Mesenchymal stem cell (in vitro differentiated cells and primary cell): ENCODE measurements at regions not wholly inside any gene's neighbourhood (a gene's known extent, or its start where the extent isn't known, plus 50 kb on each side); places are given as distances from the start of the nearest gene placed in this dataset.

Experiments
- DNase-seq: peaks from one replicate; pipeline ENCODE4 v3.0.0-alpha.2; 2013
- H2AFZ ChIP-seq: one replicate; pipeline ENCODE4 v1.6.1; 2013; ENCODE audit warnings: low read depth, mild to moderate bottlenecking, control low read depth, inconsistent platforms, low read length, moderate library complexity
- H2AK5ac ChIP-seq: 2 replicates; pipeline ENCODE4 v1.6.1; 2013; ENCODE audit warnings: low read length, moderate library complexity, mild to moderate bottlenecking, inconsistent platforms; ENCODE audit not compliant: severe bottlenecking
- H2BK120ac ChIP-seq: one replicate; pipeline ENCODE4 v1.6.1; 2013; ENCODE audit warnings: low read depth, mild to moderate bottlenecking, inconsistent platforms, low read length, moderate library complexity
- H2BK12ac ChIP-seq, 2 experiments: one replicate each; pipeline ENCODE4 v1.6.1; 2013; ENCODE audit warnings: inconsistent platforms in 2 of 2, low read length in 2 of 2, mild to moderate bottlenecking in 2 of 2, moderate library complexity in 2 of 2, control low read depth in 1 of 2
- H2BK15ac ChIP-seq: one replicate; pipeline ENCODE4 v1.6.1; 2013; ENCODE audit warnings: mild to moderate bottlenecking, low read depth, inconsistent platforms; ENCODE audit not compliant: poor library complexity, severe bottlenecking
- H2BK5ac ChIP-seq: 2 replicates; pipeline ENCODE4 v1.6.1; 2013; ENCODE audit warnings: low read depth, mild to moderate bottlenecking, low read length, control low read depth, inconsistent platforms; ENCODE audit not compliant: poor library complexity, severe bottlenecking
- H3K14ac ChIP-seq, 2 experiments: one replicate each; pipeline ENCODE4 v1.6.1; 2013; ENCODE audit warnings: inconsistent platforms in 2 of 2, low read length in 2 of 2, control low read depth in 1 of 2, mild to moderate bottlenecking in 1 of 2, moderate library complexity in 1 of 2
- H3K18ac ChIP-seq, 2 experiments: one replicate each; pipeline ENCODE4 v1.6.1; 2013; ENCODE audit warnings: inconsistent platforms in 2 of 2, low read length in 2 of 2, control low read depth in 1 of 2, low read depth in 1 of 2, mild to moderate bottlenecking in 1 of 2
- H3K23ac ChIP-seq, 2 experiments: one replicate each; pipeline ENCODE4 v1.6.1; 2013; ENCODE audit warnings: inconsistent platforms in 2 of 2, low read length in 2 of 2, mild to moderate bottlenecking in 2 of 2, moderate library complexity in 2 of 2, control low read depth in 1 of 2
- H3K27ac ChIP-seq: 2 replicates; pipeline ENCODE4 v1.5.1; 2013; ENCODE audit warnings: mild to moderate bottlenecking, moderate library complexity, low read length, control low read depth, inconsistent platforms; ENCODE audit not compliant: poor library complexity, severe bottlenecking
- H3K27me3 ChIP-seq, 2 experiments: 2 replicates each; pipeline versions ENCODE4 v1.6.1 to v1.7.0; 2013; ENCODE audit warnings: low read length in 2 of 2, mild to moderate bottlenecking in 2 of 2, moderate library complexity in 2 of 2, control low read depth in 1 of 2, inconsistent platforms in 1 of 2; ENCODE audit not compliant: control insufficient read depth in 1 of 2, insufficient read depth in 1 of 2
- H3K36me3 ChIP-seq, 2 experiments: 2 replicates each; pipeline versions ENCODE4 v1.6.1 to v1.7.0; 2013; ENCODE audit warnings: low read length in 2 of 2, control low read depth in 1 of 2, inconsistent platforms in 1 of 2, low read depth in 1 of 2, mild to moderate bottlenecking in 1 of 2; ENCODE audit not compliant: insufficient read depth in 2 of 2, control insufficient read depth in 1 of 2
- H3K4ac ChIP-seq, 2 experiments: one replicate each; pipeline ENCODE4 v1.6.1; 2013; ENCODE audit warnings: inconsistent platforms in 2 of 2, low read length in 2 of 2, mild to moderate bottlenecking in 2 of 2, moderate library complexity in 2 of 2, control low read depth in 1 of 2, low read depth in 1 of 2
- H3K4me1 ChIP-seq: 2 replicates; pipeline ENCODE4 v1.6.1; 2013; ENCODE audit warnings: low read depth, low read length, control low read depth; ENCODE audit not compliant: control insufficient read depth, insufficient read depth
- H3K4me2 ChIP-seq: 2 replicates; pipeline ENCODE4 v1.6.1; 2013; ENCODE audit warnings: low read length, mild to moderate bottlenecking, inconsistent platforms; ENCODE audit not compliant: poor library complexity, severe bottlenecking
- H3K4me3 ChIP-seq, 2 experiments: 2 replicates each; pipeline versions ENCODE4 v1.5.1 to v1.7.0; 2013; ENCODE audit warnings: low read length in 2 of 2, mild to moderate bottlenecking in 2 of 2, control low read depth in 1 of 2, low read depth in 1 of 2; ENCODE audit not compliant: insufficient read depth in 1 of 2
- H3K79me1 ChIP-seq: replicated peaks from 2 replicates; pipeline ENCODE4 v1.6.1; 2013; ENCODE audit warnings: mild to moderate bottlenecking, control low read depth, low read length, inconsistent platforms; ENCODE audit not compliant: poor library complexity, severe bottlenecking
- H3K9ac ChIP-seq: 2 replicates; pipeline ENCODE4 v1.7.0; 2013; ENCODE audit warnings: mild to moderate bottlenecking, low read length, moderate library complexity
- H3K9me3 ChIP-seq: 2 replicates; pipeline ENCODE4 v1.7.0; 2013; ENCODE audit warnings: mild to moderate bottlenecking, low read length; ENCODE audit not compliant: control insufficient read depth
- H4K8ac ChIP-seq: one replicate; pipeline ENCODE4 v1.6.1; 2013; ENCODE audit warnings: inconsistent platforms, mild to moderate bottlenecking, low read length, moderate library complexity
- H4K91ac ChIP-seq: one replicate; pipeline ENCODE4 v1.6.1; 2013; ENCODE audit warnings: mild to moderate bottlenecking, low read length, inconsistent platforms
- WGBS: methylation state at CpG from one replicate; pipeline ENCODE4 v1.1.7; 2013; ENCODE audit warnings: mixed read lengths; 5-methylcytosine and 5-hydroxymethylcytosine counted together

DNA sequence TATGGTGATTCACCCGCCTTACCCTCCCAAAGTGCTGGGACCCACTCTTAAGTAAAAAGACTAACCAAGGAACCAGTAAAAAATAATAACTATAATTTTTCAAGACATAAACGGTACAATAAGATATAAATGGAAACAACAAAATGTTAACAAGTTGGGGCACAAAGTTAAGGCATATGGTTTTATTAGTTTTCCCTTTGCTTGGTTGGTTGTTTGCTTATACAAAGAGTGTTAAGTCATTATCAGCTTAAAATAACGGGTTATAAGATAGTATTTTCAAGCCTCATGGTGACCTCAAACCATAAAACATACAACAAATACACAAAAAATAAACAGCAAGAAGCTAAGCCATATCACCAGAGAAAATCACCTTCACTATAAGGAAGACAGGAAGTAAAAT, 406.1 kb downstream of the SEC23A start:
- 81% methylated on average over 2 of the region's 3 CpGs for WGBS

DNA sequence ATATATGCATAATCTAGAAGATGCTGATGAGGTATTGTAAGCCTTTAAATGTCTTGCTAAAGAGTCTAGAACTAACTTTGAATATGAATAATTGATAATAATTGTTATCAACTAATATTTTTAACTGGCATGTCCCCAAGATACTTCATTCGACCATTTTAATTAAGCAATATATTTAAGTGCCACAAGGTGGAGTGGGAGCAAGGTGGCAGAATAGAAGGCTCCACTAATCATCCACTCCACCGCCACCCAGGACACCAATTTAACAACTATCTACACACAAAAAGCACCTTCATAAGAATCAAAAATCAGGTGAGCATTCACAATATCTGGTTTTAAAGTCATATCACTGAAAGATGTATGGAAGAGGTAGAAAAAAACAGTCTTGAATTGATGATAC, 409.6 kb downstream of the SEC23A start:
- Histone ChIP-seq H3K4me2 (no peak overlapping the region), H3K14ac (no peak overlapping the region), H3K4me3 (no peak overlapping the region), H3K79me1 (no peaks in the 10 kb centered on the region), H3K23ac (no peak overlapping the region), H4K8ac (no peak overlapping the region), H4K91ac (no peak overlapping the region), H3K36me3 (no peaks in the 10 kb centered on the region), H3K27ac (no peak overlapping the region), H2BK5ac (no peak overlapping the region), H3K27me3 (no peaks in the 10 kb centered on the region), H3K4me1 (no peaks in the 10 kb centered on the region), H2BK12ac (no peak overlapping the region), H3K9ac (no peak overlapping the region), H3K9me3 (peaks cover 14% of the 10 kb centered on the region), H2AK5ac (no peak overlapping the region), H2AFZ (no peak overlapping the region), H2BK120ac (no peak overlapping the region), H2BK15ac (no peak overlapping the region), H3K18ac (no peak overlapping the region), H3K4ac (no peak overlapping the region)
- 67% methylated on average over 2 of the region's 2 CpGs for WGBS
- no peak for DNase-seq

More for the DNA sequence above, 406.1 kb downstream of the SEC23A start:
- Histone ChIP-seq H3K18ac (no peak overlapping the region), H2AK5ac (no peak overlapping the region), H2BK120ac (no peak overlapping the region), H3K9ac (no peak overlapping the region), H2BK12ac (no peak overlapping the region), H3K14ac (no peak overlapping the region), H3K4me1 (no peaks in the 10 kb centered on the region), H3K4me2 (no peak overlapping the region), H3K4ac (no peak overlapping the region), H3K9me3 (peaks cover 14% of the 10 kb centered on the region), H3K23ac (no peak overlapping the region), H3K27ac (no peak overlapping the region), H3K36me3 (no peaks in the 10 kb centered on the region), H3K4me3 (no peak overlapping the region), H2AFZ (no peak overlapping the region), H2BK5ac (no peak overlapping the region), H4K91ac (no peak overlapping the region), H2BK15ac (no peak overlapping the region), H3K27me3 (no peaks in the 10 kb centered on the region), H3K79me1 (no peaks in the 10 kb centered on the region), H4K8ac (no peak overlapping the region)
- no peak for DNase-seq

DNA sequence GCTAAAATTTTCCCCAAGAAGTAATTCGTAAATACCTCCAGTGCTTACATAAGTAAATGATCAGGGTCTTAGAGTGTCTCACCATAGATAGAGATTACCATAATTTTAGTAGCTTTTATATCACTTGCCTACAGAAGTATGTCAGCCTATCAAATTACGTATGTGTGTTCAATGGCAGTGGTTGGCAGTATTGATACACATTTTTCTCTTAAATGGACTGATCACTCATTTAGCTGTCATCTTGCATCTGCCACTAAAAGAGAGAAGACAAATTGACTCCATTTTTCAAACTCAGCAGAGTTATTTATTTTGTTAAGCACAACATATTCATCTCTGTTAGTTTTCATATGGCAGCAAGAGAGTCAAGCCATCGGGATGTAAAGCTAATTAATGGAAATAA, 413.1 kb upstream of the CLEC14A start:
- no peak overlapping the region for H4K91ac ChIP-seq
- H3K14ac ChIP-seq: no peak overlapping the region
- no peak overlapping the region for H2BK12ac ChIP-seq
- DNase-seq: no peak
- H3K4me1 ChIP-seq: no peaks in the 10 kb centered on the region
- no peak overlapping the region for H2BK5ac ChIP-seq
- no peaks in the 10 kb centered on the region for H3K36me3 ChIP-seq
- H2AFZ ChIP-seq: no peak overlapping the region
- no peak overlapping the region for H3K4me2 ChIP-seq
- no peak overlapping the region for H2BK15ac ChIP-seq
- no peak overlapping the region for H3K4ac ChIP-seq
- no peak overlapping the region for H3K18ac ChIP-seq
- H2BK120ac ChIP-seq: no peak overlapping the region
- no peak overlapping the region for H3K27ac ChIP-seq
- H3K9ac ChIP-seq: no peak overlapping the region
- no peaks in the 10 kb centered on the region for H3K27me3 ChIP-seq
- H4K8ac ChIP-seq: no peak overlapping the region
- no peak overlapping the region for H3K23ac ChIP-seq
- H3K79me1 ChIP-seq: no peaks in the 10 kb centered on the region
- no peaks in the 10 kb centered on the region for H3K9me3 ChIP-seq
- WGBS: 60% methylated on average over 1 of the region's 3 CpGs
- H2AK5ac ChIP-seq: no peak overlapping the region
- H3K4me3 ChIP-seq: no peak overlapping the region

DNA sequence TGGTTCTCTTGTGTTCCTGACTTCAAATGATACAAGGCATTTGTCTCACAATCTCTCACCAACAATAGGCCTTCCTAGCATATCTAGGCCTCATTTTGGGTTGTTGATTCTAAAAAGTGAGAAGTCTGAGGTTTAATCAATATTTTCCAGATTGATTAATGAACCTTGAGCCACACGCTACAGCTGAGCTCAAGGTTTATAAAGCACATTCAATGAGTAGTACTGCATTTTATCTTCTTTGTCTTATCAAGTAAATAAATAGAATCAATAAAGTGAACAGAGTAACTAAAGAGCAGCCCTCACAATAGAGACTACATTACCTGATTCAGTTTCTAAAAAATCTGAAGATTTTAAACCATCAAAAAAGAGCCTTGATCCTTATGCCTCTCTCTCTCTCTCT, 407.5 kb upstream of the CLEC14A start:
- no peak overlapping the region for H3K18ac ChIP-seq
- no peaks in the 10 kb centered on the region for H3K27me3 ChIP-seq
- H2BK5ac ChIP-seq: no peak overlapping the region
- no peak overlapping the region for H4K8ac ChIP-seq
- no peak overlapping the region for H3K14ac ChIP-seq
- H2BK15ac ChIP-seq: no peak overlapping the region
- no peak overlapping the region for H3K27ac ChIP-seq
- no peak overlapping the region for H4K91ac ChIP-seq
- H3K4me3 ChIP-seq: no peak overlapping the region
- no peak overlapping the region for H3K9ac ChIP-seq
- no peak overlapping the region for H2BK12ac ChIP-seq
- H2AFZ ChIP-seq: no peak overlapping the region
- H3K36me3 ChIP-seq: no peaks in the 10 kb centered on the region
- no peak overlapping the region for H2BK120ac ChIP-seq
- no peaks in the 10 kb centered on the region for H3K9me3 ChIP-seq
- no peaks in the 10 kb centered on the region for H3K79me1 ChIP-seq
- no peak overlapping the region for H2AK5ac ChIP-seq
- no CpG with 5 or more reads among the region's 1 CpG for WGBS
- H3K4ac ChIP-seq: no peak overlapping the region
- H3K4me2 ChIP-seq: no peak overlapping the region
- no peak for DNase-seq
- H3K4me1 ChIP-seq: no peaks in the 10 kb centered on the region
- no peak overlapping the region for H3K23ac ChIP-seq
